Immature natural killer cell (primary cell): ENCODE measurements at regions not wholly inside any gene's neighbourhood (a gene's known extent, or its start where the extent isn't known, plus 50 kb on each side); places are given as distances from the start of the nearest gene placed in this dataset.

Experiments used
- DNase-seq, 3 donors: peaks; one replicate each; pipeline ENCODE4 v3.0.0; 2022; ENCODE audit warnings: mixed read lengths in 1 of 3
- H3K27ac Mint-ChIP-seq, 6 donors: one replicate each; pipeline ENCODE4 v1.8.0; 2020; ENCODE audit warnings: mixed read lengths in 6 of 6, mild to moderate bottlenecking in 5 of 6, inconsistent platforms in 4 of 6, moderate library complexity in 3 of 6
- H3K27me3 Mint-ChIP-seq, 3 donors: one replicate each; pipeline ENCODE4 v1.8.0; 2020 to 2021; ENCODE audit warnings: low read depth in 3 of 3, mild to moderate bottlenecking in 3 of 3, mixed read lengths in 3 of 3, moderate library complexity in 3 of 3, inconsistent platforms in 1 of 3
- H3K36me3 Mint-ChIP-seq, 3 donors: one replicate each; pipeline ENCODE4 v1.8.0; 2020; ENCODE audit warnings: mixed read lengths in 3 of 3, inconsistent platforms in 2 of 3, mild to moderate bottlenecking in 2 of 3
- H3K4me1 Mint-ChIP-seq, 2 donors: one replicate each; pipeline ENCODE4 v1.8.0; 2020; ENCODE audit warnings: inconsistent platforms in 2 of 2, mild to moderate bottlenecking in 2 of 2, mixed read lengths in 2 of 2, moderate library complexity in 1 of 2
- H3K4me3 Mint-ChIP-seq, 5 donors: one replicate each; pipeline ENCODE4 v1.8.0; 2020; ENCODE audit warnings: mild to moderate bottlenecking in 5 of 5, mixed read lengths in 5 of 5, inconsistent platforms in 3 of 5, moderate library complexity in 3 of 5
- H3K9me3 Mint-ChIP-seq, 6 donors: one replicate each; pipeline ENCODE4 v1.8.0; 2020; ENCODE audit warnings: mild to moderate bottlenecking in 6 of 6, mixed read lengths in 6 of 6, inconsistent platforms in 4 of 6, moderate library complexity in 3 of 6

DNA sequence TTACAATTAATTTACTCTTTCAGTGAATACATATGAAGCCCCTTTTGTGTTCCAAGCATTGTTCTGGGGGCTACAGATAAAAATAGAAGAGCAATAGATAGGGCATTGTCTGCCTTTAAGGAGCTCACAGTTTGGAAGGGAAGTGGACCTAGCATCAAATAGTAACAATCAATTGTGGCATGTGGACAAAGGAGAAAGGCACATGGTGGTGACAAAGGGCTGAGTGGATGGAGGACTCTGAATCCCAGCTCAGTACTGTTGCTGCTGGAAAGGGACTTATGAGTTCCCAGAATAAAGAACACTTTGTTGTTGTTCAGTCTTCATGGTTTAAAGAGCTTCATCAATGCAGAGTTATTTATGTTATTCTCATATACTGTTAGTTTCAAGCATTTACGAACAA is 217.7 kb downstream of the HRH4 start:
- H3K27ac Mint-ChIP-seq = no peak overlapping the region
- no peak for DNase-seq
- peaks cover 2 to 6% (median 4%) of the 10 kb centered on the region in 3 donors for H3K27me3 Mint-ChIP-seq
- H3K9me3 Mint-ChIP-seq = peaks cover 0 to 3% (median 0%) of the 10 kb centered on the region in 6 donors
- H3K4me3 Mint-ChIP-seq = no peak overlapping the region
- no peaks in the 10 kb centered on the region for H3K4me1 Mint-ChIP-seq
- no peaks in the 10 kb centered on the region for H3K36me3 Mint-ChIP-seq

DNA sequence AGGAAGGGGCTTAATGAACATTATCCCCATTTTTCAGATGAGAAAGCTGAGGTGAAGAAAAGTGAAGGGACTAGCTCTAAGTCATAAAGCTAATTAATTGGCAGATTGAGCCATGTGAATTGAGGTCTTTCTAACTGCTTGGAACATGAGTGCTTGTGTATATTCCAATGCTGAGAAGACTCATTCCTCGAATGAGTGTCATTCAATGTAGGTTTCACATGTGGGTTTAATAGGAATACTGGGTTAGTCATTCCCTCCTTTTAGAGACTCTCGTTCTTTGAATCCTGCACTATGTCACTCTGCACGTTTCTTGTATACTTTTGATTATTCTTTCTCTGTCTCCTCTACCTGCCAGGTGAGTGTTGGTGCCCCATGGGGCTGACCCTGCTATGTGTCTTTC is 218.2 kb downstream of the HRH4 start:
- H3K4me3 Mint-ChIP-seq = no peak overlapping the region
- H3K36me3 Mint-ChIP-seq = no peaks in the 10 kb centered on the region
- H3K27ac Mint-ChIP-seq = no peak overlapping the region
- peaks cover 2 to 6% (median 4%) of the 10 kb centered on the region in 3 donors for H3K27me3 Mint-ChIP-seq
- H3K4me1 Mint-ChIP-seq = no peaks in the 10 kb centered on the region
- peaks cover 0 to 7% (median 0%) of the 10 kb centered on the region in 6 donors for H3K9me3 Mint-ChIP-seq
- DNase-seq = no peak

DNA sequence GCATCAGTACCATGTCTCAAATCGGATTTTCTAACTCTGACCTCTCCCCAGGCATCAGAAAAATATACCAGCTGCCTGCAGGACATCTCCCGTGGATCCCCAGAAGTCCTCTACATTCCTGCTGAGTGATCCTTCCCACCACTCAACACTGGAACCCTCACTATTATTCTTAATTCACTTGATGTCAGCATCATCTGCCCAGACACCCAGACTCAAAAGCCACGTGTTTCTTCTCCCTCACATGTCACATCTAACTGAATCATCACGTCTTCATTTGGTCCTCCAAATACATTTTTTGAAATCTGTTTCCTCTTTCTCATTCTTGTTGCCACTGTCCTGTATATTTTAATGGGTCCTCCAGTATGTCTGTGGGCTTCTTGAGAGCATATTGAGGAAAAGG is 218.6 kb downstream of the HRH4 start:
- Mint-ChIP-seq H3K27ac (no peak overlapping the region), H3K4me3 (no peak overlapping the region), H3K36me3 (no peaks in the 10 kb centered on the region), H3K27me3 (peaks cover 2 to 6% (median 4%) of the 10 kb centered on the region in 3 donors), H3K4me1 (no peaks in the 10 kb centered on the region), H3K9me3 (peaks cover 0 to 7% (median 0%) of the 10 kb centered on the region in 6 donors)
- DNase-seq = no peak

DNA sequence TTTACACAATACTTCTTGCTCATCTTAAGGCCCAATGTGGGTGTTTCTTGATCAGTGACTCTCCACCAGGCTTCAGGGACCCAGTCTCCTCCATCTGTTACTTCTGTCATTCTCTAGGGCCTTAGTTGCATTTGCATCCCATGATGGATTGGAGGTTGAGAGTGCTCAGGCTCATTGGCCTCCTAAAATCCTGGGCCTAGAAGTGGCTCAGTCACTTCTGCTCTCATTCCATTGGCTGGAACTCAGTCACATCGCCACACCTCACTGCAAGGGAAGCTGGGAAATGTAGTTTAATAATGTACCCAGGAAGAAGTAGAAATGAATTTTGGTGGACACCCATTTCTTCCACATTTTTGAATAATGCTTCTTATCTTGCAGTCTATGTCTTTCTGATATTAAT is 223.5 kb downstream of the HRH4 start:
- no peak for DNase-seq
- no peaks in the 10 kb centered on the region for H3K36me3 Mint-ChIP-seq
- H3K4me1 Mint-ChIP-seq = no peaks in the 10 kb centered on the region
- no peak overlapping the region for H3K27ac Mint-ChIP-seq
- no peak overlapping the region for H3K4me3 Mint-ChIP-seq
- peaks cover 2 to 8% (median 2%) of the 10 kb centered on the region in 3 donors for H3K27me3 Mint-ChIP-seq
- H3K9me3 Mint-ChIP-seq = peaks cover 0 to 8% (median 0%) of the 10 kb centered on the region in 6 donors

DNA sequence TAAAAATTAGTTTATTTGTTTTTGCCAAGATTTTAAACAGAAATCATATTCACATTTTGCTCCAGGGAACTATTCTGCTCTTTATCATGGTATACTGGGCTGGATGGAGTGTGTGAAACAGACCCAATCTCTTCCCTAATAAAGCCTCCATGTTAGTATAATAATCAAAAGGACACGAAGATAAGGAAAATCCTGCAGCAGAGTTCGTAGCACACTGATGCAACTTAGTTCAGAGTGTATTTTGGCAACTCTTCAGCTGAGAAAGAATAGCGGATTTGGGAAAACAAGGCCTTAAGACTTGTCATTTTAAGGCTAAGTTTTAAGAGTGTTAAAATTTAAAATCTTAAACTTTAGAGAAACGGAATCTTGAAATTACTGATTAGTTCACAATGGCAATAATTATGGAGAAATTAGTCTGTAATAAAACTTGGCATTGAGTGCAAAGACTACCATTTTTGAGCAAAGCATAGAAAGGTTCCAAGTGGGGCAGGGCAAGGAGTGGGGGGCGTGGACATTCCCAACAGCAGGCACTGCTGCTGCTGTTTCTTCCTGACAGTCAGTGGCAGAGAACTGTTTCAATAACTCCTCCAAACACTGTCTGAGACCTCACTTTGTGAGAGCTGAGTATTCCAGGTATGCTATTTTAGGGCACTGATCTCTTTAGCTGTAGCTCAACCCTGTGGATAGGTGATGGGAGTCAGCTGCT is 225.0 kb downstream of the HRH4 start:
- H3K9me3 Mint-ChIP-seq = peaks cover 0 to 10% (median under 1%) of the 10 kb centered on the region in 6 donors
- no peaks in the 10 kb centered on the region for H3K4me1 Mint-ChIP-seq
- H3K4me3 Mint-ChIP-seq = no peak overlapping the region
- no peaks in the 10 kb centered on the region for H3K36me3 Mint-ChIP-seq
- H3K27me3 Mint-ChIP-seq = peaks cover 0 to 5% (median under 1%) of the 10 kb centered on the region in 3 donors
- DNase-seq = no peak
- no peak overlapping the region for H3K27ac Mint-ChIP-seq

DNA sequence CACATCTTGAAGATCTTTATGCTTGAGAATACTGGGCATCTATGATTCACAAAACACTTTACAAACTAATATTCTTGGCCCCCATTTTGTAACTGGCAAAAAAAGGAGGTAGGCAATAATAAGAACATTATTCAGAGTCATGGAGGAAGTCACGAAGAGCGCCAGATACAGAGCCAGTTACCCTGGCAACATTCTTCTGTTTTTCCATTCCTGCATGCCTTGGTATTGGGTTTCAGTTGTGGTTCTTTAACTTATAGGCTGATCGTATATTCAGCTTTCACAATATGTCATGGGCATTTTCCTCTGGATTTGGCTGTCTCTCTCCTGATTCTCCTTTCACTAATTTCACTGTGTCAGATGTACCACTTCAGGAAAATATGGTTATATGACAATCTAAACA is 234.7 kb downstream of the HRH4 start:
- Mint-ChIP-seq H3K27me3 (peaks cover 0 to 12% (median 4%) of the 10 kb centered on the region in 3 donors), H3K9me3 (peaks cover 0 to 3% (median 2%) of the 10 kb centered on the region in 6 donors), H3K36me3 (no peaks in the 10 kb centered on the region), H3K4me3 (no peak overlapping the region), H3K4me1 (no peaks in the 10 kb centered on the region), H3K27ac (no peak overlapping the region)
- DNase-seq = no peak

DNA sequence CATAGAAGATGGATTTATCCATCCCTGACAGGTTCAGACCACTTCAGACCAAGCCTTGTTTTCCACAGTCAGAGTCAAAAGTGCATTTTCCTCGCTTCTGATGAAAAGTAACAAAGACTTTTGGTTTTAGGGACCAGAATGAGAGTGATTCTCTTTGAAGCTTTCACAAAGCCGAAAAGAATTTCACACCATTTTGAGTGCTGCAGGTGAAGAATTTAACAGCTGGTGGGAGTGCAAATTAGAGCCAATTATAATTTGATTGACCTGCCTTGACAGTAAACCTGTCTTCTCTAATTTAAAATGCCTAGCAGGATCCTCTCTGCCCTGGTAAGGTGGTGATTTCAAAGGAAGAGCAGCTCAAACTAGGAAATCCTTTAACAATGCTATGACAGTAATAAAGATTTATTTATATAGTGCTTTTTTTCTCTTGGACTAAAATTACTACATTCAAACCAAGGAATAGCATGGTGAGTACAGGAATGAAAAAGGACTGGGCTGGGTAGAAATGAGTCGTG is 241.6 kb downstream of the HRH4 start:
- H3K9me3 Mint-ChIP-seq = peaks cover 0 to 10% (median 5%) of the 10 kb centered on the region in 6 donors
- H3K4me1 Mint-ChIP-seq = no peaks in the 10 kb centered on the region
- peaks cover 0 to 18% (median 4%) of the 10 kb centered on the region in 3 donors for H3K27me3 Mint-ChIP-seq
- no peak overlapping the region for H3K27ac Mint-ChIP-seq
- H3K4me3 Mint-ChIP-seq = no peak overlapping the region
- no peak for DNase-seq
- H3K36me3 Mint-ChIP-seq = no peaks in the 10 kb centered on the region

DNA sequence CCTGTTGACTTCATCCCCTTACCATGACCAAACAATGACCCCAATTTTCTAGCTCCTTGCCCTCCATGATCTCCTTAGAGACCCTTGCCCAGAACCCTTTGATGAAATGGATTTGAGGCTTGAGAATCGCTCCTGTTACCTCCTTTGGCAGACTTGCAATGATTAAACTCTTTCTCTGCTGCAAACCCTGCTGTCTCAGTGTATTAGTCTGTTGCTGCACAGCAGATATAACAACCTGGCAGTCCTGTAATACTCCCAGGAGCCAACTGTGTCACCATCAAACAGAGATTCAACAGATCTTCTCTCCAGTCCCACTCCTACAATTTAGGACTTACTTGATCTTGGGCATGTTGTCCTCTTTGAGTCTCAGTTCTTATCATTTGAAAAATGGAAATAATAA is 242.9 kb downstream of the HRH4 start:
- peaks cover 0 to 18% (median 4%) of the 10 kb centered on the region in 3 donors for H3K27me3 Mint-ChIP-seq
- H3K4me1 Mint-ChIP-seq = no peaks in the 10 kb centered on the region
- H3K4me3 Mint-ChIP-seq = no peak overlapping the region
- H3K36me3 Mint-ChIP-seq = no peaks in the 10 kb centered on the region
- DNase-seq = no peak
- no peak overlapping the region for H3K27ac Mint-ChIP-seq
- H3K9me3 Mint-ChIP-seq = peaks cover 0 to 10% (median 5%) of the 10 kb centered on the region in 6 donors

DNA sequence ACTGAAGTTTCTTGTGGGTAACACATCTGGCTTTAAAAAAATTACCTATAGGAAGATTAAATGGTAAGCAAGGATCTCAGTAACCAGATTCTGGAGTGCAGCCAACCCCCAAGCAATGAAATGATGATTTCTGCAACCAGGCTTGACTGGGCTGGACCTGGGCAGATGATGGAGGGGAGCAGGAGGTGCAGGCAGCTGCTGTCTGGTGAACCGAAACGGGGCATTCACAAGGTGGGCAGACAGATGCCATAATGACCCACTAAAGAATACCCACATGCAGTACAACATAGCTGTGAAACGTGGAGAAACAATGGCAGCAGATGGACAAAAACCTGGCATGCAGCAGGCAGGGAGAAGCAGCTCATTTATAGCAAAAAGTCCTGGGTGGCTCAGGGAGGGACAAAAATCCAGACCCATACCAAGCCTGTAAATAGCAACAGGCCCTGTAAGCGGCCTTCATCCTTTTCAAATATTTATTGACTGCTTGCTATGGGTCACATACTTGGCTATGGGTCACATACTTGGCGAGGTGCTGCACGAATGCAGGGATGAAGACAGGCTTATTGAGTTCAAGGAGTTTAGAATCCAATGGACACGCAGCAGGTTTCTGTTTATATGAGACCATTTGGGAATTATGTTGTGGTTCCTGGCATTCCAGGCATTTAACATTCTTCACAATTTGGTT is 244.7 kb downstream of the HRH4 start:
- no peak overlapping the region for H3K4me3 Mint-ChIP-seq
- no peaks in the 10 kb centered on the region for H3K36me3 Mint-ChIP-seq
- no peaks in the 10 kb centered on the region for H3K4me1 Mint-ChIP-seq
- H3K9me3 Mint-ChIP-seq = peaks cover 0 to 10% (median 5%) of the 10 kb centered on the region in 6 donors
- H3K27me3 Mint-ChIP-seq = peaks cover 0 to 12% (median 2%) of the 10 kb centered on the region in 3 donors
- H3K27ac Mint-ChIP-seq = no peak overlapping the region
- no peak for DNase-seq

DNA sequence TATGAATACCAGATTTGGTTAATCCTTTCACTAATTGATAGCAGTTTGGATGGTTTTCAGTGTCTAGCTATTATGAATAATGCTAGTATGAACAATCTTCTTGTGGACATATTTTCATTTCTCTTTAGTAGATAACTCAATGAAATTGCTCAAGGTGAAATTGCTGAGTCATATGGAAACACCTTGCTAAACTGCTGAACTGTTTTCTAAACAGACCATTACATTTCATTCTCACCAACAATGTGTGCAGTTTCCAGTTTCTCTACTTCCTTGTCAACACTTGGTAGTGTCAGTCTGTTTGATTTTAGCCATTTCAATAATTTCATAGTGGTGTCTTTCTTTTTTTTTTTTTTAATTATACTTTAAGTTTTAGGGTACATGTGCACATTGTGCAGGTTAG is 250.0 kb downstream of the HRH4 start:
- no peaks in the 10 kb centered on the region for H3K27me3 Mint-ChIP-seq
- H3K4me3 Mint-ChIP-seq = no peak overlapping the region
- no peaks in the 10 kb centered on the region for H3K36me3 Mint-ChIP-seq
- no peak for DNase-seq
- no peak overlapping the region for H3K27ac Mint-ChIP-seq
- peaks cover 0 to 3% (median 0%) of the 10 kb centered on the region in 6 donors for H3K9me3 Mint-ChIP-seq
- no peaks in the 10 kb centered on the region for H3K4me1 Mint-ChIP-seq

DNA sequence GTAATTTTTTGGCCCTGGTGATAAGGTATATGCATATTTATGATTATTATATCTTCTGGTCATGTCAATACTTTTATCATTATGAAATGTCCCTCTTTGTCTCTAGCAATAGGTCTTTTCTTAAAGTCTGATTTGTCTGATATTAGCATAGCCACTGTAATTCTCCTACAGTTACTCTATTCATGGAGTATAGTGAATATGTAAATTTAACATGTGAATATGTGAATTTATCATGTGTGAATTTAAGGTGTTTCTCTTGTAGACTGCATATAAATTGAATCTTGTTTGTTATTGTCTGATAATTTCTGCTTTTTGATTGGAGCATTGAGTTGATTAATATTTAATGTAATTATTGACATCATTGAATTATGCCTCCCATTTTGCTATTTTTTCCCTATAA is 259.4 kb downstream of the HRH4 start:
- Mint-ChIP-seq H3K4me1 (no peaks in the 10 kb centered on the region), H3K27me3 (peaks cover 0 to 5% (median 1%) of the 10 kb centered on the region in 3 donors), H3K4me3 (no peak overlapping the region), H3K36me3 (no peaks in the 10 kb centered on the region), H3K27ac (no peak overlapping the region), H3K9me3 (no peaks in the 10 kb centered on the region)
- DNase-seq = no peak

DNA sequence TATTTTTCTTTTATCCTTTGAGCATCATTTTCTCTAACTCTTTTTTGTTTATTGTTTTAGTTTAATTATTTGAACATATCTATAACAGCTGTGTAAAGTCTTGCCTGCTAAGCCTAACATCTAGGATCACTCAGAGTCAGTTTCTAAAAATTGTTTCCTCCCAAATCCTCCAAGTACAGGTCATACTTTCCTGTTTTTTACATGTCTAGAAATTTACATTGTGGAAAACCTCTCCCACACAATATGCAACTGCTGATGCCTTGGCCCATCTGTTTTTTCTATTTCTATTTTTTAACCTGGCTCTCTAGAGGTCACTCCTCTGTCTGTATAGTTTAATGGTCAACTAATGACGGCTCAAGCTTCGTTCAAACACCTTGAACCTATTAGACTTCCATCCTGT is 261.0 kb downstream of the HRH4 start:
- Mint-ChIP-seq H3K4me1 (no peaks in the 10 kb centered on the region), H3K27me3 (peaks cover 0 to 13% (median 1%) of the 10 kb centered on the region in 3 donors), H3K9me3 (no peaks in the 10 kb centered on the region), H3K27ac (no peak overlapping the region), H3K36me3 (no peaks in the 10 kb centered on the region), H3K4me3 (no peak overlapping the region)
- no peak for DNase-seq

DNA sequence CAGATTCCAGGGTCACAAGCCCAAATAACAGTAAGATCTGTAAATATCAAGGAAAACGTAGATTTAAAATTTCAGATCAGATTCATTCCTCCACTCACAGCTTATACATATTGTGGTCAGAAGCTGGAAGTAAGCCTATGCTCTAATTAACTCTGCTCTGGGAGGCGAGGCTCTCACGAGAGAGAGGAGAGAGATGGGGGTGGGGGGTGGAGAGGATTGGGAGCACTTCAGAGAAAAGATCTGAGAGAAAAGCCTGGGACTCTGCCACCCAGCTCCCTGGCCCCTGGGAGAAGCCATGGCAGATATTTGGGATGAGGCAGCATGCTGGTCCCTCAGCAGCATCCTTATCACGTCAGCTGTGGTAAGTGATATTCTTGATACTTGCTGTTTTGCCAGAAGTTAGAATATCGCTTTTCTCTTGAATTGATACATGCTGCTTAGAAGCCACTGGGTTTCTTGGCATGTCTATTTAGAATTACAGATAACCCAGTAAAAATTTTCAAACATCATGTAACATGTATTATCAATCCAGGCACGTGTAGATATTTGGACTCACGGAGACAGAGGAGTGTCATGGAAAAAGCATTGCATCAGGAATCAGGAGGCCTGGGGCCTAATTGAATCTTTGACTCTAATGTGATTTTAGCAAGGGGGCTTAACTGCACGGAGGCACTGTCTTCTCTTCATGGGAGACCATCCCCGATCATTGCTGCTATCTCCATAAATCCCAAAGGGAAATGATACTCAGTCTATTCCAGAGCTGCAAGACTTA is 265.4 kb downstream of the HRH4 start:
- Mint-ChIP-seq H3K4me1 (no peaks in the 10 kb centered on the region), H3K4me3 (no peak overlapping the region), H3K27me3 (peaks cover 1 to 15% (median 3%) of the 10 kb centered on the region in 3 donors), H3K36me3 (no peaks in the 10 kb centered on the region), H3K9me3 (no peaks in the 10 kb centered on the region), H3K27ac (no peak overlapping the region)
- no peak for DNase-seq
